ENCODE measurements at regions not wholly inside any gene's neighbourhood (a gene's known extent, or its start where the extent isn't known, plus 50 kb on each side); places are given as distances from the start of the nearest gene placed in this dataset.
"Not testable (repeated sequence)": the region's sequence is repeated elsewhere in the genome, so short reads cannot be mapped to it uniquely, and the experiment has no call there.

GRCh38 chr5:7265776-7266175 lies 130.2 kb upstream of the ADCY2 start:
- H3K4me1 ChIP-seq (ENCODE audit: control insufficient read depth, insufficient read depth, low read length); H3K27ac ChIP-seq (ENCODE audit: low read depth, low read length); DNase-seq (ENCODE audit: low read depth in 4 of 6, low spot score in 6 of 6); H3K27me3 ChIP-seq (ENCODE audit: control insufficient read depth, insufficient read depth, low read length); H3K4me3 ChIP-seq (ENCODE audit: low read depth, low read length); H3K9me3 ChIP-seq (ENCODE audit: control insufficient read depth, insufficient read depth, low read length); H3K36me3 ChIP-seq (ENCODE audit: control insufficient read depth, insufficient read depth, low read length): not testable (repeated sequence)
- WGBS (ENCODE audit: insufficient coverage), result 95% methylated on average over 11 of the region's 17 CpGs

DNA sequence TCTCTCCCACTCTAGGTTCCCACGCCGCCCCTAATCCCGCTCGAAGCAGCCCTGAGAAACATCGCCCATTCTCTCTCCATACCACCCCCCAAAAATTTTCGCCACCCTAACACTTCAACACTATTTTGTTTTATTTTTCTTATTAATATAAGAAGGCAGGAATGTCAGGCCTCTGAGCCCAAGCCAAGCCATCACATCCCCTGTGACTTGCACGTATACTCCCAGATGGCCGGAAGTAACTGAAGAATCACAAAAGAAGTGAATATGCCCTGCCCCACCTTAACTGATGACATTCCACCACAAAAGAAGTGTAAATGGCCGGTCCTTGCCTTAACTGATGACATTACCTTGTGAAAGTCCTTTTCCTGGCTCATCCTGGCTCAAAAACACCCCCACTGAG lies 127.2 kb upstream of the ADCY2 start:
- not testable (repeated sequence) for H3K36me3 ChIP-seq (ENCODE audit: control insufficient read depth, insufficient read depth, low read length); H3K4me1 ChIP-seq (ENCODE audit: control insufficient read depth, insufficient read depth, low read length); H3K27me3 ChIP-seq (ENCODE audit: control insufficient read depth, insufficient read depth, low read length); H3K9me3 ChIP-seq (ENCODE audit: control insufficient read depth, insufficient read depth, low read length); H3K27ac ChIP-seq (ENCODE audit: low read depth, low read length); H3K4me3 ChIP-seq (ENCODE audit: low read depth, low read length); DNase-seq (ENCODE audit: low read depth in 4 of 6, low spot score in 6 of 6)
- WGBS (ENCODE audit: insufficient coverage), result 90% methylated on average over 2 of the region's 9 CpGs

- H3K36me3 ChIP-seq (ENCODE audit: control insufficient read depth, insufficient read depth, low read length), result no peaks in the 10 kb centered on the region
- WGBS (ENCODE audit: insufficient coverage), result no CpG with 5 or more reads among the region's 5 CpGs
- no peaks in the 10 kb centered on the region for H3K4me1 ChIP-seq (ENCODE audit: control insufficient read depth, insufficient read depth, low read length)
- no peaks in the 10 kb centered on the region for H3K27me3 ChIP-seq (ENCODE audit: control insufficient read depth, insufficient read depth, low read length)
- DNase-seq (ENCODE audit: low read depth in 4 of 6, low spot score in 6 of 6), result no peak
- no peak overlapping the region for H3K4me3 ChIP-seq (ENCODE audit: low read depth, low read length)
- H3K9me3 ChIP-seq (ENCODE audit: control insufficient read depth, insufficient read depth, low read length), result no peaks in the 10 kb centered on the region
- H3K27ac ChIP-seq (ENCODE audit: low read depth, low read length), result no peak overlapping the region
These were observed 126.2 kb upstream of the ADCY2 start for GRCh38 chr5:7269591-7270274.

GRCh38 chr5:7271435-7272084 lies 124.4 kb upstream of the ADCY2 start:
- Histone ChIP-seq H3K4me1 (ENCODE audit: control insufficient read depth, insufficient read depth, low read length) (no peaks in the 10 kb centered on the region), H3K27ac (ENCODE audit: low read depth, low read length) (peak overlapping the region; percentile 2), H3K36me3 (ENCODE audit: control insufficient read depth, insufficient read depth, low read length) (no peaks in the 10 kb centered on the region), H3K9me3 (ENCODE audit: control insufficient read depth, insufficient read depth, low read length) (no peaks in the 10 kb centered on the region), H3K4me3 (ENCODE audit: low read depth, low read length) (no peak overlapping the region), H3K27me3 (ENCODE audit: control insufficient read depth, insufficient read depth, low read length) (no peaks in the 10 kb centered on the region)
- peak in 4 of 6 donors; percentile 23 to 74 (median 45) for DNase-seq (ENCODE audit: low read depth in 4 of 6, low spot score in 6 of 6)
- 25% methylated on average over 2 of the region's 6 CpGs for WGBS (ENCODE audit: insufficient coverage)

DNA sequence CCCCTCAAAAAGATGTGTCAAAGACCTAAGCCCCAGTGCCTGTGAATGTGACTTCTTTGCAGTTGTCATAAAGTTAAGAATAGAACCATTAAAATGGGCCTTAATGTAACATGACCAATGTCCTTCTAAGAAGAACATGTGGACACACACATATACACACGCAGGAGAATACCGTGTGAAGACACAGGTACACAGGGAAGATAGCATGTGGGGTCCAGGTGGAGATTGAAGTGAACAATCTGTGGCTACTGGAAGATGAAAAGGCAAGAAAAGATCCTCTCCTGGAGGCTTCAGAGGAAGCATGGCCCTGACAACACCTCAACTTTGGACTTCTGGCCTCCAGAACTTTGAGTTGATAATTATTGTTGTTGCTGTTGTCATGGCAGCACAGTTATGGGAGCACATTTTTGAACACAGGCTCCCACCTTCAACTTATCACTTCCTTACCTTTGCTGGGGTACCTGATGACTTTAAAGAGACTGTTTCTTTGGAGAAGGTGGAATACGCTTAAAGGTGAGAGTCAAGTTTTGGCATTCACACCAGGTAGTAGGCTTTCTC lies 123.5 kb upstream of the ADCY2 start:
- DNase-seq (ENCODE audit: low read depth in 4 of 6, low spot score in 6 of 6), result no peak
- H3K4me1 ChIP-seq (ENCODE audit: control insufficient read depth, insufficient read depth, low read length), result no peaks in the 10 kb centered on the region
- no peak overlapping the region for H3K4me3 ChIP-seq (ENCODE audit: low read depth, low read length)
- no peaks in the 10 kb centered on the region for H3K36me3 ChIP-seq (ENCODE audit: control insufficient read depth, insufficient read depth, low read length)
- H3K9me3 ChIP-seq (ENCODE audit: control insufficient read depth, insufficient read depth, low read length), result no peaks in the 10 kb centered on the region
- H3K27me3 ChIP-seq (ENCODE audit: control insufficient read depth, insufficient read depth, low read length), result no peaks in the 10 kb centered on the region
- no CpG with 5 or more reads among the region's 3 CpGs for WGBS (ENCODE audit: insufficient coverage)
- H3K27ac ChIP-seq (ENCODE audit: low read depth, low read length), result no peak overlapping the region

GRCh38 chr5:7274203-7274602 lies 121.7 kb upstream of the ADCY2 start:
- no peak overlapping the region for H3K4me3 ChIP-seq (ENCODE audit: low read depth, low read length)
- DNase-seq (ENCODE audit: low read depth in 4 of 6, low spot score in 6 of 6), result no peak
- no peaks in the 10 kb centered on the region for H3K36me3 ChIP-seq (ENCODE audit: control insufficient read depth, insufficient read depth, low read length)
- H3K9me3 ChIP-seq (ENCODE audit: control insufficient read depth, insufficient read depth, low read length), result no peaks in the 10 kb centered on the region
- H3K4me1 ChIP-seq (ENCODE audit: control insufficient read depth, insufficient read depth, low read length), result no peaks in the 10 kb centered on the region
- H3K27me3 ChIP-seq (ENCODE audit: control insufficient read depth, insufficient read depth, low read length), result no peaks in the 10 kb centered on the region
- H3K27ac ChIP-seq (ENCODE audit: low read depth, low read length), result no peak overlapping the region
- 75% methylated on average over 2 of the region's 6 CpGs for WGBS (ENCODE audit: insufficient coverage)

GRCh38 chr5:7289634-7290033 lies 106.3 kb upstream of the ADCY2 start:
- not testable (repeated sequence) for H3K4me1 ChIP-seq (ENCODE audit: control insufficient read depth, insufficient read depth, low read length); H3K9me3 ChIP-seq (ENCODE audit: control insufficient read depth, insufficient read depth, low read length); DNase-seq (ENCODE audit: low read depth in 4 of 6, low spot score in 6 of 6); H3K27me3 ChIP-seq (ENCODE audit: control insufficient read depth, insufficient read depth, low read length); H3K27ac ChIP-seq (ENCODE audit: low read depth, low read length); H3K36me3 ChIP-seq (ENCODE audit: control insufficient read depth, insufficient read depth, low read length); H3K4me3 ChIP-seq (ENCODE audit: low read depth, low read length)
- WGBS (ENCODE audit: insufficient coverage), result 88% methylated on average over 46 of the region's 46 CpGs

DNA sequence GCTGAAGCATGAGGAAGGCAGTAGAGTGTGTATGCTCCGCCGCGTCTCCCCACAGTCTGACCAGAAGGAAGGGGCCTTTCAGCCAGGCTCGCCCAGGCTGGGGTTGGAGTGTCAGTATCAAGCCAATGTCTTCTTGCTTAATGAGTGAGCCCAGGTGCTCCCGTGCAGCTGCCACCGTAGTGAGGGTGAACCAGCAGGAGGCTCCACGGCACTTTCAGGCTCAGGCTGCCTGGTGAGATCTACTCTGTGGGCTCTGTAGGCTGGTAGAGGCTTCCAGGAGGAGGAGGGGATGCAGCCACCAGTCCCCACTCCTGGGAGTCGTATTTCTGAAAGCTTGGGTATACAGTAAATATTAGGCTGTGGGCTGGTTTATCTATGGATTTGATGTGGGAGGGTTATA lies 98.1 kb upstream of the ADCY2 start:
- H3K27ac ChIP-seq (ENCODE audit: low read depth, low read length); H3K36me3 ChIP-seq (ENCODE audit: control insufficient read depth, insufficient read depth, low read length); H3K4me1 ChIP-seq (ENCODE audit: control insufficient read depth, insufficient read depth, low read length); H3K27me3 ChIP-seq (ENCODE audit: control insufficient read depth, insufficient read depth, low read length); DNase-seq (ENCODE audit: low read depth in 4 of 6, low spot score in 6 of 6); H3K4me3 ChIP-seq (ENCODE audit: low read depth, low read length); H3K9me3 ChIP-seq (ENCODE audit: control insufficient read depth, insufficient read depth, low read length): not testable (repeated sequence)
- WGBS (ENCODE audit: insufficient coverage), result no CpG with 5 or more reads among the region's 8 CpGs

DNA sequence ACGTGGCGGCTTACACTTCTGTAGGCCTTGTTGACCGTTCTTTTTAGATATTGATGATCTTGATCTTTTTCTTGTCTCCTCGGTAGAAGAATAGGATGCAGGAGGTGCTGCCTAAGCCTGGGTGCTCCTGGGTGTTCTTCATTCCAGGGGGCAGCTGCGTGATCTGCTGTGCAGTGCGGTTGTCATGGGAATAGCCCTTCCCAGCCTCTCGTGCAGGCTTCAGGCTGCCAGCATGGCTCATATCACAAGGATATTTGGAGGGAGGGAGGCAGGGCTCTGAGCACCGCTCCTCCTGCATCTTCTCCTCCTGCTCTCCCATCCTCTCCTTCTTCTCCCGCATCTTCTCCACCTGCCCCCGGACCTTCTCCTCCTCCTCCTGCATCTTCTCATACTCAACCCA lies 96.2 kb upstream of the ADCY2 start:
- H3K4me1 ChIP-seq (ENCODE audit: control insufficient read depth, insufficient read depth, low read length); H3K27ac ChIP-seq (ENCODE audit: low read depth, low read length); H3K36me3 ChIP-seq (ENCODE audit: control insufficient read depth, insufficient read depth, low read length); H3K27me3 ChIP-seq (ENCODE audit: control insufficient read depth, insufficient read depth, low read length); H3K4me3 ChIP-seq (ENCODE audit: low read depth, low read length); DNase-seq (ENCODE audit: low read depth in 4 of 6, low spot score in 6 of 6); H3K9me3 ChIP-seq (ENCODE audit: control insufficient read depth, insufficient read depth, low read length): not testable (repeated sequence)
- 83% methylated on average over 8 of the region's 10 CpGs for WGBS (ENCODE audit: insufficient coverage)

Data from spinal cord (tissue), 9 donors.